ENCODE measurements at regions not wholly inside any gene's neighbourhood (a gene's known extent, or its start where the extent isn't known, plus 50 kb on each side); places are given as distances from the start of the nearest gene placed in this dataset.

GRCh38 chr2:6325616-6326015 is 540.1 kb downstream of the CMPK2 start:
- Mint-ChIP-seq H3K4me3 (no peak overlapping the region), H3K4me1 (no peaks in the 10 kb centered on the region), H3K27me3 (no peaks in the 10 kb centered on the region), H3K9me3 (no peaks in the 10 kb centered on the region), H3K36me3 (no peaks in the 10 kb centered on the region), H3K27ac (no peak overlapping the region)

GRCh38 chr2:6326958-6327357 is 538.7 kb downstream of the CMPK2 start:
- H3K9me3 Mint-ChIP-seq = peaks cover 1% of the 10 kb centered on the region
- H3K27ac Mint-ChIP-seq = no peak overlapping the region
- H3K4me1 Mint-ChIP-seq = no peaks in the 10 kb centered on the region
- H3K27me3 Mint-ChIP-seq = no peaks in the 10 kb centered on the region
- H3K4me3 Mint-ChIP-seq = no peak overlapping the region
- no peaks in the 10 kb centered on the region for H3K36me3 Mint-ChIP-seq

- peaks cover 3% of the 10 kb centered on the region for H3K27me3 Mint-ChIP-seq
- peaks cover 9% of the 10 kb centered on the region for H3K9me3 Mint-ChIP-seq
- no peak overlapping the region for H3K4me3 Mint-ChIP-seq
- H3K27ac Mint-ChIP-seq = no peak overlapping the region
- no peaks in the 10 kb centered on the region for H3K36me3 Mint-ChIP-seq
- no peaks in the 10 kb centered on the region for H3K4me1 Mint-ChIP-seq
Measured at GRCh38 chr2:6336752-6337471, 528.8 kb downstream of the CMPK2 start.

GRCh38 chr2:6337472-6337820 is 528.3 kb downstream of the CMPK2 start:
- Mint-ChIP-seq H3K27me3 (peaks cover 3% of the 10 kb centered on the region), H3K27ac (no peak overlapping the region), H3K4me3 (no peak overlapping the region), H3K4me1 (no peaks in the 10 kb centered on the region), H3K9me3 (peaks cover 4% of the 10 kb centered on the region), H3K36me3 (no peaks in the 10 kb centered on the region)

GRCh38 chr2:6341588-6342129 is 524.0 kb downstream of the CMPK2 start:
- no peak overlapping the region for H3K27ac Mint-ChIP-seq
- no peak overlapping the region for H3K4me3 Mint-ChIP-seq
- H3K4me1 Mint-ChIP-seq = no peaks in the 10 kb centered on the region
- H3K36me3 Mint-ChIP-seq = no peaks in the 10 kb centered on the region
- H3K27me3 Mint-ChIP-seq = peaks cover 5% of the 10 kb centered on the region
- H3K9me3 Mint-ChIP-seq = peaks cover 4% of the 10 kb centered on the region

GRCh38 chr2:6342273-6342920 is 523.3 kb downstream of the CMPK2 start:
- Mint-ChIP-seq H3K4me1 (no peaks in the 10 kb centered on the region), H3K27ac (no peak overlapping the region), H3K27me3 (peaks cover 5% of the 10 kb centered on the region)

GRCh38 chr2:6343076-6343475 is 522.6 kb downstream of the CMPK2 start:
- Mint-ChIP-seq H3K27me3 (peaks cover 5% of the 10 kb centered on the region), H3K27ac (no peak overlapping the region), H3K9me3 (peaks cover 4% of the 10 kb centered on the region), H3K4me3 (no peak overlapping the region), H3K4me1 (no peaks in the 10 kb centered on the region), H3K36me3 (no peaks in the 10 kb centered on the region)

More at GRCh38 chr2:6342273-6342920, 523.3 kb downstream of the CMPK2 start:
- H3K4me3 Mint-ChIP-seq = no peak overlapping the region
- H3K9me3 Mint-ChIP-seq = peaks cover 4% of the 10 kb centered on the region
- no peaks in the 10 kb centered on the region for H3K36me3 Mint-ChIP-seq

GRCh38 chr2:6352247-6352646 is 513.5 kb downstream of the CMPK2 start:
- H3K9me3 Mint-ChIP-seq = no peaks in the 10 kb centered on the region
- H3K4me3 Mint-ChIP-seq = no peak overlapping the region
- no peak overlapping the region for H3K27ac Mint-ChIP-seq

GRCh38 chr2:6352906-6353515 is 512.7 kb downstream of the CMPK2 start:
- H3K27ac Mint-ChIP-seq = no peak overlapping the region
- H3K27me3 Mint-ChIP-seq = no peaks in the 10 kb centered on the region
- no peak overlapping the region for H3K4me3 Mint-ChIP-seq
- H3K4me1 Mint-ChIP-seq = no peaks in the 10 kb centered on the region
- H3K9me3 Mint-ChIP-seq = no peaks in the 10 kb centered on the region
- H3K36me3 Mint-ChIP-seq = peaks cover 1% of the 10 kb centered on the region

More at GRCh38 chr2:6352247-6352646, 513.5 kb downstream of the CMPK2 start:
- H3K4me1 Mint-ChIP-seq = no peaks in the 10 kb centered on the region
- H3K36me3 Mint-ChIP-seq = peaks cover 1% of the 10 kb centered on the region
- H3K27me3 Mint-ChIP-seq = no peaks in the 10 kb centered on the region

GRCh38 chr2:6353669-6354068 is 512.0 kb downstream of the CMPK2 start:
- H3K9me3 Mint-ChIP-seq = no peaks in the 10 kb centered on the region
- H3K36me3 Mint-ChIP-seq = peaks cover 1% of the 10 kb centered on the region
- no peaks in the 10 kb centered on the region for H3K27me3 Mint-ChIP-seq
- no peak overlapping the region for H3K4me3 Mint-ChIP-seq
- no peaks in the 10 kb centered on the region for H3K4me1 Mint-ChIP-seq
- H3K27ac Mint-ChIP-seq = no peak overlapping the region

GRCh38 chr2:6354546-6354945 is 511.2 kb downstream of the CMPK2 start:
- H3K27me3 Mint-ChIP-seq = no peaks in the 10 kb centered on the region
- no peak overlapping the region for H3K4me3 Mint-ChIP-seq
- H3K36me3 Mint-ChIP-seq = peaks cover 1% of the 10 kb centered on the region
- no peaks in the 10 kb centered on the region for H3K9me3 Mint-ChIP-seq
- H3K27ac Mint-ChIP-seq = no peak overlapping the region
- no peaks in the 10 kb centered on the region for H3K4me1 Mint-ChIP-seq

GRCh38 chr2:6355886-6356761 is 509.6 kb downstream of the CMPK2 start:
- Mint-ChIP-seq H3K36me3 (no peaks in the 10 kb centered on the region), H3K27me3 (no peaks in the 10 kb centered on the region), H3K4me3 (no peak overlapping the region), H3K9me3 (no peaks in the 10 kb centered on the region), H3K4me1 (no peaks in the 10 kb centered on the region), H3K27ac (no peak overlapping the region)

GRCh38 chr2:6358546-6358945 is 507.2 kb downstream of the CMPK2 start:
- no peaks in the 10 kb centered on the region for H3K27me3 Mint-ChIP-seq
- no peaks in the 10 kb centered on the region for H3K9me3 Mint-ChIP-seq
- no peak overlapping the region for H3K27ac Mint-ChIP-seq
- no peak overlapping the region for H3K4me3 Mint-ChIP-seq
- no peaks in the 10 kb centered on the region for H3K4me1 Mint-ChIP-seq
- H3K36me3 Mint-ChIP-seq = no peaks in the 10 kb centered on the region

GRCh38 chr2:6358985-6359384 is 506.7 kb downstream of the CMPK2 start:
- Mint-ChIP-seq H3K36me3 (no peaks in the 10 kb centered on the region), H3K4me3 (no peak overlapping the region), H3K9me3 (no peaks in the 10 kb centered on the region), H3K4me1 (no peaks in the 10 kb centered on the region), H3K27me3 (no peaks in the 10 kb centered on the region), H3K27ac (no peak overlapping the region)

- Mint-ChIP-seq H3K9me3 (no peaks in the 10 kb centered on the region), H3K36me3 (no peaks in the 10 kb centered on the region), H3K4me3 (no peak overlapping the region), H3K27ac (no peak overlapping the region), H3K27me3 (no peaks in the 10 kb centered on the region), H3K4me1 (no peaks in the 10 kb centered on the region)
Measured at GRCh38 chr2:6359964-6360363, 505.7 kb downstream of the CMPK2 start.
